PFSK-1 (cell line): ENCODE measurements at regions not wholly inside any gene's neighbourhood (a gene's known extent, or its start where the extent isn't known, plus 50 kb on each side); places are given as distances from the start of the nearest gene placed in this dataset.

Experiments used
- POLR2AphosphoS5 ChIP-seq: IDR thresholded peaks from 2 replicates; pipeline ENCODE4 v1.6.1; 2012; ENCODE audit warnings: low read depth, mild to moderate bottlenecking, control low read depth, low read length, moderate library complexity
- REST ChIP-seq, 2 experiments: IDR thresholded peaks; 2 replicates each; pipeline versions ENCODE4 v1.6.1 to v1.8.0; 2011 to 2012; ENCODE audit warnings: low read depth in 2 of 2, low read length in 2 of 2, control low read depth in 1 of 2, inconsistent platforms in 1 of 2, mild to moderate bottlenecking in 1 of 2, moderate library complexity in 1 of 2; ENCODE audit not compliant: insufficient read depth in 1 of 2
- SIN3A ChIP-seq: IDR thresholded peaks from 2 replicates; pipeline ENCODE4 v1.6.1; 2012; ENCODE audit warnings: mild to moderate bottlenecking, low read length, moderate library complexity, borderline replicate concordance; ENCODE audit not compliant: insufficient read depth
- TAF1 ChIP-seq: IDR thresholded peaks from 2 replicates; pipeline ENCODE4 v1.6.1; 2012; ENCODE audit warnings: low read length, control low read depth, borderline replicate concordance; ENCODE audit not compliant: insufficient read depth

GRCh38 chr2:37506407-37507050 is 162.1 kb downstream of the QPCT start:
- TF ChIP-seq SIN3A (no peak), TAF1 (no peak), POLR2AphosphoS5 (no peak), REST (IDR thresholded peaks at IDR 0.05; ENCODE audit: insufficient read depth in 1 of 2, low read depth in 2 of 2, low read length in 2 of 2) (no peak)
